GM23338 (cell line): ENCODE measurements at regions not wholly inside any gene's neighbourhood (a gene's known extent, or its start where the extent isn't known, plus 50 kb on each side); places are given as distances from the start of the nearest gene placed in this dataset.

ENCODE experiments used
- ATAC-seq: fragments of 200-7000 bp; cut with Tn5 transposase; 3 replicates; pipeline ENCODE4 v1.9.1; 2020
- DNase-seq: peaks from one replicate; pipeline ENCODE4 v3.0.0-alpha.2; 2015; ENCODE audit warnings: low spot score
- H2AFZ ChIP-seq: fragments of 200-600 bp; sonication (generic); 2 replicates; pipeline ENCODE4 v1.8.0; 2016; ENCODE audit warnings: antibody characterized with exemption, mild to moderate bottlenecking, moderate library complexity
- H3F3A ChIP-seq: fragments of 200-600 bp; sonication (generic); replicated peaks from 2 replicates; pipeline ENCODE4 v1.8.0; 2017; ENCODE audit warnings: antibody characterized with exemption, mixed run types, low read depth
- H3K27ac ChIP-seq: fragments of 200-600 bp; sonication (generic); 2 replicates; pipeline ENCODE4 v1.6.1; 2016; ENCODE audit warnings: low read depth
- H3K27me3 ChIP-seq: fragments of 200-600 bp; sonication (generic); 2 replicates; pipeline ENCODE4 v1.8.0; 2016; ENCODE audit warnings: mild to moderate bottlenecking, mixed run types, moderate library complexity; ENCODE audit not compliant: insufficient read depth
- H3K36me3 ChIP-seq: fragments of 200-600 bp; sonication (generic); 2 replicates; pipeline ENCODE4 v1.8.0; 2016; ENCODE audit warnings: mild to moderate bottlenecking; ENCODE audit not compliant: insufficient read depth
- H3K4me1 ChIP-seq: fragments of 200-600 bp; sonication (generic); 2 replicates; pipeline ENCODE4 v1.8.0; 2016; ENCODE audit warnings: mild to moderate bottlenecking, moderate library complexity; ENCODE audit not compliant: insufficient read depth
- H3K4me2 ChIP-seq: fragments of 200-600 bp; sonication (generic); 2 replicates; pipeline ENCODE4 v1.7.1; 2017; ENCODE audit warnings: mixed run types
- H3K4me3 ChIP-seq: fragments of 200-600 bp; sonication (generic); 2 replicates; pipeline ENCODE4 v1.6.1; 2016; ENCODE audit warnings: mixed run types
- H3K79me2 ChIP-seq: fragments of 200-600 bp; sonication (generic); replicated peaks from 2 replicates; pipeline ENCODE4 v1.8.0; 2017; ENCODE audit warnings: mild to moderate bottlenecking; ENCODE audit not compliant: insufficient read depth
- H3K9me2 ChIP-seq: fragments of 200-600 bp; sonication (generic); 2 replicates; pipeline ENCODE4 v1.8.0; 2017; ENCODE audit not compliant: insufficient read depth
- H4K20me1 ChIP-seq: fragments of 200-600 bp; sonication (generic); replicated peaks from 2 replicates; pipeline ENCODE4 v1.8.0; 2017; ENCODE audit warnings: mild to moderate bottlenecking; ENCODE audit not compliant: insufficient read depth
- H3K27ac Mint-ChIP-seq: 2 replicates; pipeline ENCODE4 v1.8.0; 2020; ENCODE audit warnings: inconsistent platforms, mild to moderate bottlenecking, moderate library complexity, mixed read lengths
- H3K27me3 Mint-ChIP-seq: 3 replicates; pipeline ENCODE4 v1.8.0; 2022; ENCODE audit warnings: low read depth, mild to moderate bottlenecking, moderate library complexity, mixed read lengths, inconsistent platforms; ENCODE audit not compliant: insufficient read depth, poor library complexity
- H3K36me3 Mint-ChIP-seq: 3 replicates; pipeline ENCODE4 v1.8.0; 2021; ENCODE audit warnings: low read depth, mild to moderate bottlenecking, inconsistent platforms, moderate library complexity, mixed read lengths
- H3K4me1 Mint-ChIP-seq: 3 replicates; pipeline ENCODE4 v1.8.0; 2020; ENCODE audit warnings: mild to moderate bottlenecking, inconsistent platforms, mixed read lengths
- H3K4me3 Mint-ChIP-seq: 3 replicates; pipeline ENCODE4 v1.8.0; 2021; ENCODE audit warnings: moderate library complexity, mild to moderate bottlenecking, inconsistent platforms, mixed read lengths
- H3K9me3 Mint-ChIP-seq: 3 replicates; pipeline ENCODE4 v1.8.0; 2020; ENCODE audit warnings: moderate library complexity, mild to moderate bottlenecking, inconsistent platforms, mixed read lengths
- EZH2 ChIP-seq: fragments of 200-600 bp; sonication (generic); IDR thresholded peaks from one replicate; pipeline ENCODE4 v1.8.0; 2017; ENCODE audit warnings: antibody characterized with exemption, mild to moderate bottlenecking, low read depth; ENCODE audit not compliant: unreplicated experiment
- TF ChIP-seq, protein P1 (sequence below): IDR thresholded peaks from 2 replicates; pipeline ENCODE4 v1.6.1; 2016; ENCODE audit warnings: antibody characterized with exemption
- TF ChIP-seq, protein P2 (sequence below): fragments of 250-450 bp; sonication (Bioruptor Pico); IDR thresholded peaks from 2 replicates; pipeline ENCODE4 v1.5.0; 2020; ENCODE audit warnings: mild to moderate bottlenecking, moderate library complexity
- TF ChIP-seq, protein P3 (sequence below), 2 experiments: fragments of 200-600 bp in 1 of 2; sonication (generic) in 1 of 2; conservative IDR thresholded peaks; 2 replicates each; pipeline versions ENCODE4 v1.5.1 to v1.6.1; 2016 to 2017; ENCODE audit warnings: antibody characterized with exemption in 2 of 2, low read depth in 2 of 2, mild to moderate bottlenecking in 2 of 2, moderate library complexity in 1 of 2
- TF ChIP-seq, protein P4 (sequence below): IDR thresholded peaks from one replicate; pipeline ENCODE4 v1.6.1; 2018; ENCODE audit warnings: antibody characterized with exemption; ENCODE audit not compliant: unreplicated experiment

DNA sequence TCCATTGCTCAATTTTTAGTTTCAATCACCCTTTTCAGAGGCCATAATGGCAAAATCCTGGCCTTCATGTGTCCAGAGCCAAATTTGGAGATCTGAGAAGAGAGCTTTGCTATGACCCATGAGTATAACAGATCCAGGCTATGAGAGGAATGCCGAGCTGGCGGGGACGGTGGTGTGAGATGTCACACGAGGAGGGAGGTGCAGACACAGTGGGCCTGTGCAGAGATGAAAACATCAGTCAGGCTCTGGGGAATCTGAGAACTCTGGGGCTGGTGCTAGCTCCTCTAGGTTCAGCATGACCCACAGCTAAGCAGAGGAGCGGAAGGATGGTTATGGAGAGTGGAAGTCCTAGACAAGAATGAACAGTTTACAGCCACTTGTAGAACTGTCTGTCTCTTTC is 398.3 kb upstream of the ATP10A start:
- TF ChIP-seq EZH2: no peak
- TF ChIP-seq, protein P1, sequence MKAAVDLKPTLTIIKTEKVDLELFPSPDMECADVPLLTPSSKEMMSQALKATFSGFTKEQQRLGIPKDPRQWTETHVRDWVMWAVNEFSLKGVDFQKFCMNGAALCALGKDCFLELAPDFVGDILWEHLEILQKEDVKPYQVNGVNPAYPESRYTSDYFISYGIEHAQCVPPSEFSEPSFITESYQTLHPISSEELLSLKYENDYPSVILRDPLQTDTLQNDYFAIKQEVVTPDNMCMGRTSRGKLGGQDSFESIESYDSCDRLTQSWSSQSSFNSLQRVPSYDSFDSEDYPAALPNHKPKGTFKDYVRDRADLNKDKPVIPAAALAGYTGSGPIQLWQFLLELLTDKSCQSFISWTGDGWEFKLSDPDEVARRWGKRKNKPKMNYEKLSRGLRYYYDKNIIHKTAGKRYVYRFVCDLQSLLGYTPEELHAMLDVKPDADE: no peak
- DNase-seq: no peak
- Histone ChIP-seq H3K36me3 (no peaks in the 10 kb centered on the region), H3K4me3 (no peak overlapping the region), H3F3A (no peaks in the 10 kb centered on the region), H3K27me3 (no peaks in the 10 kb centered on the region), H3K9me2 (peaks cover 7% of the 10 kb centered on the region; the same call in 1 of the 2 replicates), H3K79me2 (no peaks in the 10 kb centered on the region), H3K27ac (no peak overlapping the region), H4K20me1 (no peaks in the 10 kb centered on the region), H3K4me1 (peaks cover 7% of the 10 kb centered on the region), H3K4me2 (no peak overlapping the region), H2AFZ (no peak overlapping the region)
- no peak overlapping the region for H3K4me3 Mint-ChIP-seq
- no peak overlapping the region for H3K27ac Mint-ChIP-seq
- no peak for ATAC-seq
- no peaks in the 10 kb centered on the region for H3K9me3 Mint-ChIP-seq
- peaks cover 10% of the 10 kb centered on the region for H3K4me1 Mint-ChIP-seq
- H3K27me3 Mint-ChIP-seq: peaks cover 2% of the 10 kb centered on the region
- H3K36me3 Mint-ChIP-seq: no peaks in the 10 kb centered on the region

DNA sequence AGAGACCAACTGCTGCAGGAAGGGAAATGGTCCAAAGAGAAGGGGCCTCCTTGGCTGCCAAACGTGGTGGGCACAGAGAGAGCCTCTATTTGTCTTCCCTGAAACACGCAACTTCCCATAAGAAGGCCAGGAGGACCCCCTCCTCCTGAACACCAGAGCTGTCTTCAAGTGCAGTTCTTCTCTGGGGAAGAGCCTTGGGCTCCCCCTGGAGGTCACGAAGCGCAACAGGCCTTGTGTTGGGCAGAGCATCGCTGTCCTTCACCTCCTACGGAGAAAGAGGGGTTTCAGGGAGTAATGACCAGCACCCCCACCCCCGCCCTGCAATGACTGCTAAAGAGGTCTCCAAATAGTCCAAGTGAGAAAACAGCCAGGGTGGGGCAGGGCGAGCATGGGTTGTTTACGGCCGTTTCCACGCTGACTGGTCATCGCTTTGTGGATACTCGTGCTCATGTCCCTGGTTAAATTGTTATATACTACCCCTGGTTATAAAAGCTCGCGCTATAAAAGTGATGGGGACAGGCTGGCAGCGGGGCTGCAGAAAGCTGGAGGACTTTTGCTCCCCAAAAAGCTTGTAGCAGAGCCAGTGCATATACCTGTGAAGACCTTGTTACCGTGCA is 397.5 kb upstream of the ATP10A start:
- H3K4me3 Mint-ChIP-seq: no peak overlapping the region
- peak; percentile 99 for ATAC-seq
- H3K36me3 Mint-ChIP-seq: no peaks in the 10 kb centered on the region
- Histone ChIP-seq H3K36me3 (no peaks in the 10 kb centered on the region), H3K27ac (no peak overlapping the region), H3K4me3 (no peak overlapping the region), H3F3A (no peaks in the 10 kb centered on the region), H4K20me1 (no peaks in the 10 kb centered on the region), H3K4me1 (peaks cover 7% of the 10 kb centered on the region), H3K4me2 (0 out of 2 replicates have a peak overlapping the region, but pooled peaks have one; percentile 43), H2AFZ (peak overlapping the region; percentile 89), H3K9me2 (peaks cover 7% of the 10 kb centered on the region; the same call in 1 of the 2 replicates), H3K27me3 (no peaks in the 10 kb centered on the region), H3K79me2 (no peaks in the 10 kb centered on the region)
- H3K27me3 Mint-ChIP-seq: peaks cover 2% of the 10 kb centered on the region
- H3K27ac Mint-ChIP-seq: no peak overlapping the region
- peaks cover 10% of the 10 kb centered on the region for H3K4me1 Mint-ChIP-seq
- DNase-seq: peak; percentile 86
- H3K9me3 Mint-ChIP-seq: no peaks in the 10 kb centered on the region
- TF ChIP-seq, protein P2, sequence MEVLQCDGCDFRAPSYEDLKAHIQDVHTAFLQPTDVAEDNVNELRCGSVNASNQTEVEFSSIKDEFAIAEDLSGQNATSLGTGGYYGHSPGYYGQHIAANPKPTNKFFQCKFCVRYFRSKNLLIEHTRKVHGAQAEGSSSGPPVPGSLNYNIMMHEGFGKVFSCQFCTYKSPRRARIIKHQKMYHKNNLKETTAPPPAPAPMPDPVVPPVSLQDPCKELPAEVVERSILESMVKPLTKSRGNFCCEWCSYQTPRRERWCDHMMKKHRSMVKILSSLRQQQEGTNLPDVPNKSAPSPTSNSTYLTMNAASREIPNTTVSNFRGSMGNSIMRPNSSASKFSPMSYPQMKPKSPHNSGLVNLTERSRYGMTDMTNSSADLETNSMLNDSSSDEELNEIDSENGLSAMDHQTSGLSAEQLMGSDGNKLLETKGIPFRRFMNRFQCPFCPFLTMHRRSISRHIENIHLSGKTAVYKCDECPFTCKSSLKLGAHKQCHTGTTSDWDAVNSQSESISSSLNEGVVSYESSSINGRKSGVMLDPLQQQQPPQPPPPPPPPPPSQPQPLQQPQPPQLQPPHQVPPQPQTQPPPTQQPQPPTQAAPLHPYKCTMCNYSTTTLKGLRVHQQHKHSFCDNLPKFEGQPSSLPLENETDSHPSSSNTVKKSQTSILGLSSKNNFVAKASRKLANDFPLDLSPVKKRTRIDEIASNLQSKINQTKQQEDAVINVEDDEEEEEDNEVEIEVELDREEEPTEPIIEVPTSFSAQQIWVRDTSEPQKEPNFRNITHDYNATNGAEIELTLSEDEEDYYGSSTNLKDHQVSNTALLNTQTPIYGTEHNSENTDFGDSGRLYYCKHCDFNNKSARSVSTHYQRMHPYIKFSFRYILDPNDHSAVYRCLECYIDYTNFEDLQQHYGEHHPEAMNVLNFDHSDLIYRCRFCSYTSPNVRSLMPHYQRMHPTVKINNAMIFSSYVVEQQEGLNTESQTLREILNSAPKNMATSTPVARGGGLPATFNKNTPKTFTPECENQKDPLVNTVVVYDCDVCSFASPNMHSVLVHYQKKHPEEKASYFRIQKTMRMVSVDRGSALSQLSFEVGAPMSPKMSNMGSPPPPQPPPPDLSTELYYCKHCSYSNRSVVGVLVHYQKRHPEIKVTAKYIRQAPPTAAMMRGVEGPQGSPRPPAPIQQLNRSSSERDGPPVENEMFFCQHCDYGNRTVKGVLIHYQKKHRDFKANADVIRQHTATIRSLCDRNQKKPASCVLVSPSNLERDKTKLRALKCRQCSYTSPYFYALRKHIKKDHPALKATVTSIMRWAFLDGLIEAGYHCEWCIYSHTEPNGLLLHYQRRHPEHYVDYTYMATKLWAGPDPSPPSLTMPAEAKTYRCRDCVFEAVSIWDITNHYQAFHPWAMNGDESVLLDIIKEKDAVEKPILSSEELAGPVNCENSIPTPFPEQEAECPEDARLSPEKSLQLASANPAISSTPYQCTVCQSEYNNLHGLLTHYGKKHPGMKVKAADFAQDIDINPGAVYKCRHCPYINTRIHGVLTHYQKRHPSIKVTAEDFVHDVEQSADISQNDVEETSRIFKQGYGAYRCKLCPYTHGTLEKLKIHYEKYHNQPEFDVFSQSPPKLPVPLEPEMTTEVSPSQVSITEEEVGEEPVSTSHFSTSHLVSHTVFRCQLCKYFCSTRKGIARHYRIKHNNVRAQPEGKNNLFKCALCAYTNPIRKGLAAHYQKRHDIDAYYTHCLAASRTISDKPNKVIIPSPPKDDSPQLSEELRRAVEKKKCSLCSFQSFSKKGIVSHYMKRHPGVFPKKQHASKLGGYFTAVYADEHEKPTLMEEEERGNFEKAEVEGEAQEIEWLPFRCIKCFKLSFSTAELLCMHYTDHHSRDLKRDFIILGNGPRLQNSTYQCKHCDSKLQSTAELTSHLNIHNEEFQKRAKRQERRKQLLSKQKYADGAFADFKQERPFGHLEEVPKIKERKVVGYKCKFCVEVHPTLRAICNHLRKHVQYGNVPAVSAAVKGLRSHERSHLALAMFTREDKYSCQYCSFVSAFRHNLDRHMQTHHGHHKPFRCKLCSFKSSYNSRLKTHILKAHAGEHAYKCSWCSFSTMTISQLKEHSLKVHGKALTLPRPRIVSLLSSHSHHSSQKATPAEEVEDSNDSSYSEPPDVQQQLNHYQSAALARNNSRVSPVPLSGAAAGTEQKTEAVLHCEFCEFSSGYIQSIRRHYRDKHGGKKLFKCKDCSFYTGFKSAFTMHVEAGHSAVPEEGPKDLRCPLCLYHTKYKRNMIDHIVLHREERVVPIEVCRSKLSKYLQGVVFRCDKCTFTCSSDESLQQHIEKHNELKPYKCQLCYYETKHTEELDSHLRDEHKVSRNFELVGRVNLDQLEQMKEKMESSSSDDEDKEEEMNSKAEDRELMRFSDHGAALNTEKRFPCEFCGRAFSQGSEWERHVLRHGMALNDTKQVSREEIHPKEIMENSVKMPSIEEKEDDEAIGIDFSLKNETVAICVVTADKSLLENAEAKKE: peak; percentile 48; the same call in 1 of the 2 replicates
- TF ChIP-seq, protein P3, sequence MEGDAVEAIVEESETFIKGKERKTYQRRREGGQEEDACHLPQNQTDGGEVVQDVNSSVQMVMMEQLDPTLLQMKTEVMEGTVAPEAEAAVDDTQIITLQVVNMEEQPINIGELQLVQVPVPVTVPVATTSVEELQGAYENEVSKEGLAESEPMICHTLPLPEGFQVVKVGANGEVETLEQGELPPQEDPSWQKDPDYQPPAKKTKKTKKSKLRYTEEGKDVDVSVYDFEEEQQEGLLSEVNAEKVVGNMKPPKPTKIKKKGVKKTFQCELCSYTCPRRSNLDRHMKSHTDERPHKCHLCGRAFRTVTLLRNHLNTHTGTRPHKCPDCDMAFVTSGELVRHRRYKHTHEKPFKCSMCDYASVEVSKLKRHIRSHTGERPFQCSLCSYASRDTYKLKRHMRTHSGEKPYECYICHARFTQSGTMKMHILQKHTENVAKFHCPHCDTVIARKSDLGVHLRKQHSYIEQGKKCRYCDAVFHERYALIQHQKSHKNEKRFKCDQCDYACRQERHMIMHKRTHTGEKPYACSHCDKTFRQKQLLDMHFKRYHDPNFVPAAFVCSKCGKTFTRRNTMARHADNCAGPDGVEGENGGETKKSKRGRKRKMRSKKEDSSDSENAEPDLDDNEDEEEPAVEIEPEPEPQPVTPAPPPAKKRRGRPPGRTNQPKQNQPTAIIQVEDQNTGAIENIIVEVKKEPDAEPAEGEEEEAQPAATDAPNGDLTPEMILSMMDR (conservative IDR thresholded peaks at IDR 0.05; ENCODE audit: low read depth in 2 of 2): peak; percentile 94 to 96
- TF ChIP-seq, protein P4, sequence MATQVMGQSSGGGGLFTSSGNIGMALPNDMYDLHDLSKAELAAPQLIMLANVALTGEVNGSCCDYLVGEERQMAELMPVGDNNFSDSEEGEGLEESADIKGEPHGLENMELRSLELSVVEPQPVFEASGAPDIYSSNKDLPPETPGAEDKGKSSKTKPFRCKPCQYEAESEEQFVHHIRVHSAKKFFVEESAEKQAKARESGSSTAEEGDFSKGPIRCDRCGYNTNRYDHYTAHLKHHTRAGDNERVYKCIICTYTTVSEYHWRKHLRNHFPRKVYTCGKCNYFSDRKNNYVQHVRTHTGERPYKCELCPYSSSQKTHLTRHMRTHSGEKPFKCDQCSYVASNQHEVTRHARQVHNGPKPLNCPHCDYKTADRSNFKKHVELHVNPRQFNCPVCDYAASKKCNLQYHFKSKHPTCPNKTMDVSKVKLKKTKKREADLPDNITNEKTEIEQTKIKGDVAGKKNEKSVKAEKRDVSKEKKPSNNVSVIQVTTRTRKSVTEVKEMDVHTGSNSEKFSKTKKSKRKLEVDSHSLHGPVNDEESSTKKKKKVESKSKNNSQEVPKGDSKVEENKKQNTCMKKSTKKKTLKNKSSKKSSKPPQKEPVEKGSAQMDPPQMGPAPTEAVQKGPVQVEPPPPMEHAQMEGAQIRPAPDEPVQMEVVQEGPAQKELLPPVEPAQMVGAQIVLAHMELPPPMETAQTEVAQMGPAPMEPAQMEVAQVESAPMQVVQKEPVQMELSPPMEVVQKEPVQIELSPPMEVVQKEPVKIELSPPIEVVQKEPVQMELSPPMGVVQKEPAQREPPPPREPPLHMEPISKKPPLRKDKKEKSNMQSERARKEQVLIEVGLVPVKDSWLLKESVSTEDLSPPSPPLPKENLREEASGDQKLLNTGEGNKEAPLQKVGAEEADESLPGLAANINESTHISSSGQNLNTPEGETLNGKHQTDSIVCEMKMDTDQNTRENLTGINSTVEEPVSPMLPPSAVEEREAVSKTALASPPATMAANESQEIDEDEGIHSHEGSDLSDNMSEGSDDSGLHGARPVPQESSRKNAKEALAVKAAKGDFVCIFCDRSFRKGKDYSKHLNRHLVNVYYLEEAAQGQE: no peak
